HG03469 (cell line): ENCODE measurements at regions not wholly inside any gene's neighbourhood (a gene's known extent, or its start where the extent isn't known, plus 50 kb on each side); places are given as distances from the start of the nearest gene placed in this dataset.

Source experiments
- ATAC-seq: cut with Tn5 transposase; IDR thresholded peaks from one replicate; pipeline ENCODE4 v1.9.1; 2021; ENCODE audit warnings: mild to moderate bottlenecking, moderate library complexity, moderate number of reproducible peaks; ENCODE audit not compliant: unreplicated experiment

- ATAC-seq, result no peak
Measured at GRCh38 chr18:32621034-32621433, 150.4 kb upstream of the GAREM1 start.

- no peak for ATAC-seq
Measured at GRCh38 chr18:32618546-32618945, 147.9 kb upstream of the GAREM1 start.

DNA sequence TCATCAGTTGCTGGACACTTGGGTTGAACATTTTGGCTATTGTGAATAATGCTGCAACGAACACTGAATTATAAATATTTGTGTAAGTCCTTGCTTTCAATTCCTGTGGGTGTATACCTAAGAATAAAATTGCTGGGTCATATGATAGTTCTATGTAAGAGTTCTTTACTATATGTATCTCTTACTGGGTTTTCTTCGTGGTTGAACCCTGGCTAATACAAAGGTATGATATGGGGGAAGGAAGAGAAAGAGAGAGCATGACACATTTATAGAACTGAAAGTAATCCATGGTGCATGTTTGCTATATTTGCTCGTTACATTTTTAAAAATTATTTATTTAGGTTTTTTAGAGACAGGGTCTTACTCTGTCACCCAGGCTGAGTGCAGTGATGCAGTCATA, 143.1 kb upstream of the GAREM1 start:
- no peak for ATAC-seq

- no peak for ATAC-seq
Measured at GRCh38 chr18:32612651-32613050, 142.0 kb upstream of the GAREM1 start.

DNA sequence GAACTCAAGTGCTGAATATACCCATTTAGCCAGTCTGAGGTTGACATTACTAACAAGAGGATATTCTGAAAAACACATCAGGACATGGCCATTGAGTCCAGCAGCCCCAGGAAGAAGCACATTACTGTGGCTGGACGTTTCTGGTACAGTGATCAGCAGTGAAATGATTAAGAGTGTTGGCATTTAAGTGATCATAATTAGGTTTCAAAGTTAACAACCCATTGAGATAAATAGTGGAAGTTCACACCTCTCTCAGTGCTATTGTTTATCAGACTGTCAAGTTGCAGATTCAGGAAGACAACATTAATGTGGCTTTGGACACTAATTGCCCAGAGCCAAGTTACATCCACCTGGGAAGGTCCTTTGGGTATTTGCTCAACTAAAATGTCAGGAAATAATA, 139.5 kb upstream of the GAREM1 start:
- no peak for ATAC-seq

DNA sequence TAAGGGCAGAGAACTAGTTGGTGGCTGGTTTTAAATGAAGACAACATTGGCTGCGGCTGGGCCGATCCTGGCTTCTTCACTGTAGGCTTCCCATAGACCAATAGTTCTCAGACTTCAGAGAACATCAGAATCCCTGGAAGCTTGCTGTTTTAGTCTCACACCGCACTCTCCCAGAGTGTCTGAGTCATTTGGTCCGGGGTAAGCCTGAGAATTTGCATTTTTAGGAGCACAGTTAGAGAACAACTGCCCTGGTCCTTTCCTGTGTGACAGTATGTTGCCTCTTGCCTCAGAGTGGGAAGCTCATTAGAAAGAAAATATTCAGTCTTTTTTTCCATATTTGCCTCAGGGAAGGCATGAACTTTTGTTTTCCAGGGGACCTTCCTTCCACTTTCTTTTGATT, 137.1 kb upstream of the GAREM1 start:
- no peak for ATAC-seq

- ATAC-seq, result no peak
Measured at GRCh38 chr18:32598144-32598543, 127.5 kb upstream of the GAREM1 start.

- ATAC-seq, result no peak
Measured at GRCh38 chr18:32596501-32596900, 125.8 kb upstream of the GAREM1 start.

DNA sequence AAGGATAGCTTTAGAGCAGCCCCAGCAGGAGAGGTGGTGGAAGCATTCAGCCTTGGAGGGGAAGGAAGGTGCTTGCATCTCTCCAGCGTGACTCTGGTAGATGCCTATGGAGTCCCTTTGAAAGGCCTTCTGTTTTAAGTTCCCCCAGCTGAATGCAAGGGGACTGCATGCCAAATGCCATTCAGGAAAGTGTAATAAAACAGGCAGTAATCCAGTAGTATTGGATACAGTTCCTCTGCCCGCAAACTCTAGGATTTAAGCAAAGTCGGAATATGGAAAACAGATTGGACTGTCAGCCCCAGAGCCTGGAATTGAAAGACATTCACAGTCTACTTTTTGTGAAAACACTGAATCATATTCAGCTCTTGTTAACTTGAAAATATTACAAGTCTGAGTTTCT, 125.2 kb upstream of the GAREM1 start:
- no peak for ATAC-seq

- no peak for ATAC-seq
Measured at GRCh38 chr18:32588191-32588590, 117.5 kb upstream of the GAREM1 start.

DNA sequence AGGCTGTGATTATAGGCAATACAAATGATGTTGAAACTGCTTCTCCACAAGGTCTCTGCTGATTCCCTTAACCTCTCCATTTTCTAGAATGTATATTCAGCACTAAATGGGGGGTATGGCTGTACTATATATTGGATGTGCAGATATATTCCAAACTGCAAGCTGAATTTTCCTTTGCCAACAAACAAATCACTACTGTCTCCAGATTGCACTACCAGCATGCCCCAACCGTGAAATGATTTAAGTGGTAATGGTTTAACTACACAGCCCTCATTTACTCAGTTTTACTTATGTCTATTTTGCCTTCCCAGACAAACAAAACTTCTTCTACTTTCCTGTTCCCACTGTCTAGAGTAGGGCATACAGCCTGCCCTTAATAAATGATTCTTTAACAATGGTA, 112.7 kb upstream of the GAREM1 start:
- no peak for ATAC-seq

DNA sequence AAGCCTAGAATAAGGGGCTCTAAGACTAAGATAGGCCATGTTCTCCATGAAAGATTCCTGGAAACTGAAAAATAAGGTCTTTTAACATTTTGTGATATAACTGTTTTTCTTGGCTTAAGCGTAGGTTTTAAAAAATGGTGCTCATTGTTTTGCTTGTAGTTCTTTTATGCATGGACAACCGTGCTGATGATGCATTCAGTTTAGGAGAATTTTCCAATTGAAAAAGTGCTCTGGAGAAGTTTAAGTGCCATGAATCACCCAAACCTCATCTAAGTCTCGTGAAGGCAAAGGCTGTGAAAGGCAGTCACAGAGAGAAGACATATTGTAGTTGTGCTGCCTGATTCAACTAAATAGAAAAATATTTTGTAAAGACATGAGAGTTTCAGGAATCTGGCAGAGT, 111.8 kb upstream of the GAREM1 start:
- ATAC-seq, result no peak

DNA sequence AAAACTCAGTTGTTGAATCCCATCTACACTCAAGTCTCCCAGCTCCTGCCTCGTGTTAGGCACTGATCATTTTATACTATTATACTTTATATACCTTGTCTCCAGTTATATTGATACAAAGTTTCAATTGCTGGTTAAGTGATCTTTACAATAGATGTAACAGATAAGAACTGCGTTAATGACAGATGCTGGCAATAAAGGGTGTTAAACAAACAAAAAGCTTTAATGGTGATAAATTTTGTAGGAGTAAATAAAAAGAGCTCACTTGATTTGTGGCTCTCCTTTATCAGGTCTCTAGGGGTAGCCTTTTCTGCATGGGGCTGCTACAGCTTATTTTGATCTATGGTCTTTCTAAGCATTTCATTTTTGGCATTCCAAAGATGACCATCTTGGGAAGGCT, 106.9 kb upstream of the GAREM1 start:
- ATAC-seq, result no peak

DNA sequence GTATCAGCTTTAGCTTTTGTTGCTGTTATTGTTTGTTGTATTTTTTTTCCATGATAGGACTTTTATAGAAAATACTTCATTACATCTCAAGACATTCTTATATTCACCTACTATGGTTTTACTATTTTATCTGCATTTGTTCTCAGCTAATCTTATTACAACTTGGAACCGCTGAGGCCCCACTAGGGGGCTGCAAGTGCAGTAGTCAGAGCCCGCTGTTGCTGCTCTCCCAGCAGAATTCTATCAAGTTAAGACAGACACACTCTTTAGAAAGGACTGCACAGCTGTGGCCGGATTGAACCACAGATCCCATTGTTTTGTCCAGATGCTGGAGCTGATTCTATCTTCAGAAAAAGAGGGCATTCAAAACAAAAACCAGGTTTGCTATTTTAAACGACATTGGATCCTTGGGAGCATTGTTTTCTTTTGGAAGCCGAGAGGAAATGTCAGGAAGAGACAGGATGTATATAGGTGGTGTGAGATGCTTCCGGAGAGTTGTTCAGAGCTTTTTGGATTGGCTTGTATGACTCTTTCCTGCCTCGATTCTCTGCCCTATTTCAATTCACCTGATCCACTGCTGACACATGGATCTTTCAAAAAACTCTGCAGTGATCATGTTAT, 105.7 kb upstream of the GAREM1 start:
- ATAC-seq, result no peak

GRCh38 chr18:32566960-32567359, 96.3 kb upstream of the GAREM1 start:
- no peak for ATAC-seq

- ATAC-seq, result no peak
Measured at GRCh38 chr18:32553640-32554365, 83.1 kb upstream of the GAREM1 start.

DNA sequence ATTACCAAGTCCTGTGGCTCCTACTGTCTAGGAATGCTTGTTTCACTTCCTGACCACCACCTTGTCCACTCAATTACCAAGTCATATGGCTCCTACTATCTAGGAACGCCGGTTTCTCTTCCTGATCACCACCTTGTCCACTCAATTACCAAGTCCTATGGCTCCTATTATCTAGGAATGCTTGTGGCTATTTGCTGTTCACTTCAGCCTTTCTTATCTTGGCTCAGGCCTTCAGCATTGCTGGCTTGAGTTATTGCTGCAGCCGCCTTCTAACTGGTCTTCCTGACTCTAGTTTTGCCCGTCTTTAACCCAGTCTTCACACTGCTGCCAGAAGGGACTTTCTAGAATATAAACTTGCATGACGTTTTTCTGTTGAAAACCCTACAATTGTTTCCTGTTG, 82.5 kb upstream of the GAREM1 start:
- ATAC-seq, result no peak

DNA sequence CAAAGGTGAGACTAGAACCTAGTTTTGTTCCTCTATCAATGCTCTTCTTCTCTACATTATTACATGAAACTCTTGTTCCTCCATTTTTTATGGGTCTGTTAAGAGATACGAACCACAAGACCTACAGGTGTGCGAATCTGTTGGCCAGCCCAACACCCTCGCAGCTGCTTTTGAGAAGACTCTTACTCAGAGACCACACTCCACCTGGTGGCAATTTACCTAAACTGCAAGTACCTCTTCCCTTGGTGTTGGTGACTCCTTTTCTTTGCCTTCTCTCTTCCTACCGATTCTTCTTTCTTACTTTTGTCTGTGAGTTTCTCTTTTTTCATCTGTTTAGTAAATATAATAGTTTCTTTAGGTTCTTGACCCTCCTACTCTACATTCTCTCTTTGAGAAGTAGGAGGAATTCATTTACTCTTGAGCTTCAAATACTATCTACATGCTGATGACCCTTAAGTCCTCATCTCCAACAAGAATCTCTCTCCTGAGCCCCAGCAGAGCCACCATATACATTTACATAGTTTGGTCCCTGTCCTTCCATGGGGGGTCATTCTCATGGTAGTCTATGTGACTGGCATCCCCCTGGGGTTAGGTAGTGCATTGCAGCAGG, 81.8 kb upstream of the GAREM1 start:
- ATAC-seq, result peak; percentile 85

DNA sequence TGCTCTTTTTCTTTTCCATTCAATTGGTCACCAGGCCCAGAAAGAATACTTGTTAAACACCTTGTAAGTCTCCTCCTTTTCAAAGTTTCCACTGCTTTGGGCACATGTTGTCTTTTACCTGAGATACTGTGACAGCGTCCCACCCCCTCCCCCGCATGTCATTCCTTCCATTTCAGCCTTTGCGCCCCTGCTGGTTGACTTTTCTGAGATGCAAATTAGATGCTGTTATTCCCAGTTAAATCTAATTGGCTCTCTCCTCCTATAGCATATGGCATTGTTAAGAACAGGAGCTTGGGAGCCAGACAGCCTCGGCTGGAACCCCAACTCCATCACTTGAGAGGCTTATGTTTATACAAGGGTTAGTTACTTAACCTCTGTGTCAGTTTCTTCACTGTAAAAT, 80.3 kb upstream of the GAREM1 start:
- no peak for ATAC-seq

- peak; percentile 73 for ATAC-seq
Measured at GRCh38 chr18:32549248-32550110, 78.8 kb upstream of the GAREM1 start.

DNA sequence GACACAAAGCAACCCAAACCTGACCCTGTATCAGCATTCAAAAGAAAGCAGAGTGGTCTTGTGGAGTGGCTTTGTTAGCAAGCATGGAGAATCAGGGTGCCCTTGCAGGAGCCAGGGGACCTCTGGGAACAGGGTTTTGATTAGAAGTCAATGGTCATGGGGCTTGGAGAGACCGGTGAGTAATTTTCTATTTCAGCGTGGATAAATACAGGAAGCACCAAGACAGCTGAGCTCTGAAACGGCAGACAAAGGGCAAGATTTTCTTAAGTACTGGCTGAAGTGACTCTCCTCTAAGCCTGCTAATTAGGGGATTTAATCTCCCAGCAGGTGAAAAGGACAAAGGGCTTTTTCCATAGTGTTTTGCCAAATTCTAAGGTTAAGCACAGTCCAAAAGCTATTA, 78.0 kb upstream of the GAREM1 start:
- ATAC-seq, result no peak
